Cardiac muscle cell (in vitro differentiated cells and primary cell): ENCODE measurements at regions not wholly inside any gene's neighbourhood (a gene's known extent, or its start where the extent isn't known, plus 50 kb on each side); places are given as distances from the start of the nearest gene placed in this dataset.

ENCODE experiments used
- DNase-seq, 2 donors: peaks; one replicate each; pipeline versions ENCODE4 v3.0.0 to v3.0.0-alpha.2; 2010 to 2017; ENCODE audit warnings: low read depth in 1 of 2, low spot score in 1 of 2
- H3K27ac ChIP-seq: fragments of 200-600 bp; sonication (generic); 2 replicates; pipeline ENCODE4 v1.5.1; 2016
- H3K27me3 ChIP-seq: fragments of 200-600 bp; sonication (generic); 2 replicates; pipeline ENCODE4 v1.6.0; 2016; ENCODE audit warnings: control low read depth
- H3K36me3 ChIP-seq: fragments of 200-600 bp; sonication (generic); 2 replicates; pipeline ENCODE4 v1.5.1; 2016; ENCODE audit warnings: control low read depth
- H3K4me1 ChIP-seq: fragments of 200-600 bp; sonication (generic); 2 replicates; pipeline ENCODE4 v1.8.1; 2017; ENCODE audit warnings: low read depth, mild to moderate bottlenecking, mixed run types
- H3K4me3 ChIP-seq: fragments of 200-600 bp; sonication (generic); 2 replicates; pipeline ENCODE4 v1.5.1; 2016; ENCODE audit warnings: mild to moderate bottlenecking
- H3K9me3 ChIP-seq: fragments of 200-600 bp; sonication (generic); 2 replicates; pipeline ENCODE4 v1.5.1; 2017; ENCODE audit warnings: low read depth, mild to moderate bottlenecking, control low read depth
- CTCF ChIP-seq: IDR thresholded peaks from 2 replicates; pipeline ENCODE4 v1.5.1; 2012; ENCODE audit warnings: low read depth, mild to moderate bottlenecking, low read length

- Histone ChIP-seq H3K36me3 (no peaks in the 10 kb centered on the region), H3K27ac (no peak overlapping the region), H3K9me3 (no peaks in the 10 kb centered on the region), H3K4me1 (no peaks in the 10 kb centered on the region), H3K4me3 (no peak overlapping the region), H3K27me3 (peaks cover 50% of the 10 kb centered on the region)
- DNase-seq, result no peak
- no peak for TF ChIP-seq CTCF
Observed at GRCh38 chr2:65599693-65600092, 167.3 kb upstream of the SPRED2 start.

- TF ChIP-seq CTCF, result no peak
- no peak for DNase-seq
Observed at GRCh38 chr2:65598996-65599395, 166.6 kb upstream of the SPRED2 start.

GRCh38 chr2:65598264-65598663 lies 165.9 kb upstream of the SPRED2 start:
- no peak for TF ChIP-seq CTCF
- no peak overlapping the region for H3K4me3 ChIP-seq
- no peaks in the 10 kb centered on the region for H3K36me3 ChIP-seq
- H3K27me3 ChIP-seq, result peaks cover 38% of the 10 kb centered on the region
- no peak for DNase-seq
- H3K27ac ChIP-seq, result no peak overlapping the region
- no peaks in the 10 kb centered on the region for H3K9me3 ChIP-seq
- H3K4me1 ChIP-seq, result no peaks in the 10 kb centered on the region

More at GRCh38 chr2:65598996-65599395, 166.6 kb upstream of the SPRED2 start:
- H3K27me3 ChIP-seq, result peaks cover 45% of the 10 kb centered on the region
- no peak overlapping the region for H3K27ac ChIP-seq
- H3K36me3 ChIP-seq, result no peaks in the 10 kb centered on the region
- H3K4me3 ChIP-seq, result no peak overlapping the region
- H3K4me1 ChIP-seq, result no peaks in the 10 kb centered on the region
- no peaks in the 10 kb centered on the region for H3K9me3 ChIP-seq

- Histone ChIP-seq H3K27ac (no peak overlapping the region), H3K4me3 (no peak overlapping the region), H3K27me3 (peaks cover 33% of the 10 kb centered on the region), H3K9me3 (no peaks in the 10 kb centered on the region), H3K36me3 (no peaks in the 10 kb centered on the region), H3K4me1 (no peaks in the 10 kb centered on the region)
- TF ChIP-seq CTCF, result no peak
- peak in 1 of 2 donors; percentile 38 for DNase-seq
Observed at GRCh38 chr2:65595630-65596029, 163.2 kb upstream of the SPRED2 start.

GRCh38 chr2:65594150-65594549 lies 161.8 kb upstream of the SPRED2 start:
- no peaks in the 10 kb centered on the region for H3K36me3 ChIP-seq
- H3K27ac ChIP-seq, result no peak overlapping the region
- peaks cover 43% of the 10 kb centered on the region for H3K27me3 ChIP-seq
- H3K9me3 ChIP-seq, result no peaks in the 10 kb centered on the region
- no peak overlapping the region for H3K4me3 ChIP-seq
- H3K4me1 ChIP-seq, result no peaks in the 10 kb centered on the region
- no peak for DNase-seq
- TF ChIP-seq CTCF, result no peak

GRCh38 chr2:65589667-65590066 lies 157.3 kb upstream of the SPRED2 start:
- H3K36me3 ChIP-seq, result no peaks in the 10 kb centered on the region
- no peak for TF ChIP-seq CTCF

More at GRCh38 chr2:65589667-65590066, 157.3 kb upstream of the SPRED2 start:
- Histone ChIP-seq H3K9me3 (no peaks in the 10 kb centered on the region), H3K4me3 (no peak overlapping the region), H3K27ac (no peak overlapping the region), H3K27me3 (peaks cover 16% of the 10 kb centered on the region), H3K4me1 (peaks cover 6% of the 10 kb centered on the region)
- no peak for DNase-seq
